ENCODE measurements at regions not wholly inside any gene's neighbourhood (a gene's known extent, or its start where the extent isn't known, plus 50 kb on each side); places are given as distances from the start of the nearest gene placed in this dataset.
"Not testable (repeated sequence)": the region's sequence is repeated elsewhere in the genome, so short reads cannot be mapped to it uniquely, and the experiment has no call there.

- H3K4me3 ChIP-seq, result no peak overlapping the region
- H3K27ac ChIP-seq, result no peak overlapping the region
Observed at GRCh38 chr1:213606252-213606820, 381.4 kb upstream of the PROX1 start.

GRCh38 chr1:213613549-213613948 lies 374.2 kb upstream of the PROX1 start:
- H3K27ac ChIP-seq, result no peak overlapping the region
- no peak overlapping the region for H3K4me3 ChIP-seq

GRCh38 chr1:213615226-213615916 lies 372.4 kb upstream of the PROX1 start:
- Histone ChIP-seq H3K27ac (no peak overlapping the region), H3K4me3 (no peak overlapping the region)

- Histone ChIP-seq H3K27ac (no peak overlapping the region), H3K4me3 (no peak overlapping the region)
Observed at GRCh38 chr1:213617133-213617532, 370.6 kb upstream of the PROX1 start.

- Histone ChIP-seq H3K27ac (no peak overlapping the region), H3K4me3 (no peak overlapping the region)
Observed at GRCh38 chr1:213618094-213618493, 369.7 kb upstream of the PROX1 start.

GRCh38 chr1:213619026-213619425 lies 368.7 kb upstream of the PROX1 start:
- H3K4me3 ChIP-seq, result no peak overlapping the region
- H3K27ac ChIP-seq, result no peak overlapping the region

GRCh38 chr1:213621077-213621476 lies 366.7 kb upstream of the PROX1 start:
- no peak overlapping the region for H3K27ac ChIP-seq
- H3K4me3 ChIP-seq, result no peak overlapping the region

GRCh38 chr1:213622365-213623063 lies 365.3 kb upstream of the PROX1 start:
- Histone ChIP-seq H3K4me3 (no peak overlapping the region), H3K27ac (peak overlapping the region in 2 of 21 experiments; percentile 6 to 15)

- Histone ChIP-seq H3K27ac (peak overlapping the region in 1 of 21 experiments; percentile 15), H3K4me3 (no peak overlapping the region)
Observed at GRCh38 chr1:213623064-213623581, 364.6 kb upstream of the PROX1 start.

- no peak overlapping the region for H3K4me3 ChIP-seq
- no peak overlapping the region for H3K27ac ChIP-seq
Observed at GRCh38 chr1:213623862-213624261, 363.9 kb upstream of the PROX1 start.

- not testable (repeated sequence) for H3K4me3 ChIP-seq, H3K27ac ChIP-seq
Observed at GRCh38 chr1:213636778-213637177, 351.0 kb upstream of the PROX1 start.

GRCh38 chr1:213641312-213641711 lies 346.5 kb upstream of the PROX1 start:
- no peak overlapping the region for H3K27ac ChIP-seq

GRCh38 chr1:213643360-213643759 lies 344.4 kb upstream of the PROX1 start:
- Histone ChIP-seq H3K4me3 (no peak overlapping the region), H3K27ac (no peak overlapping the region)

More at GRCh38 chr1:213641312-213641711, 346.5 kb upstream of the PROX1 start:
- H3K4me3 ChIP-seq, result no peak overlapping the region

GRCh38 chr1:213647864-213648650 lies 339.7 kb upstream of the PROX1 start:
- H3K27ac ChIP-seq, result no peak overlapping the region
- no peak overlapping the region for H3K4me3 ChIP-seq

GRCh38 chr1:213649373-213649772 lies 338.4 kb upstream of the PROX1 start:
- H3K4me3 ChIP-seq, result no peak overlapping the region

GRCh38 chr1:213650603-213651002 lies 337.2 kb upstream of the PROX1 start:
- Histone ChIP-seq H3K27ac (no peak overlapping the region), H3K4me3 (no peak overlapping the region)

More at GRCh38 chr1:213649373-213649772, 338.4 kb upstream of the PROX1 start:
- H3K27ac ChIP-seq, result no peak overlapping the region

- Histone ChIP-seq H3K4me3 (no peak overlapping the region), H3K27ac (no peak overlapping the region)
Observed at GRCh38 chr1:213651077-213651476, 336.7 kb upstream of the PROX1 start.

GRCh38 chr1:213652109-213652508 lies 335.7 kb upstream of the PROX1 start:
- no peak overlapping the region for H3K4me3 ChIP-seq

GRCh38 chr1:213656039-213656438 lies 331.7 kb upstream of the PROX1 start:
- no peak overlapping the region for H3K4me3 ChIP-seq
- H3K27ac ChIP-seq, result no peak overlapping the region

More at GRCh38 chr1:213652109-213652508, 335.7 kb upstream of the PROX1 start:
- H3K27ac ChIP-seq, result no peak overlapping the region

- Histone ChIP-seq H3K27ac (no peak overlapping the region), H3K4me3 (no peak overlapping the region)
Observed at GRCh38 chr1:213656503-213656902, 331.3 kb upstream of the PROX1 start.
